ENCODE measurements at regions not wholly inside any gene's neighbourhood (a gene's known extent, or its start where the extent isn't known, plus 50 kb on each side); places are given as distances from the start of the nearest gene placed in this dataset.

DNA sequence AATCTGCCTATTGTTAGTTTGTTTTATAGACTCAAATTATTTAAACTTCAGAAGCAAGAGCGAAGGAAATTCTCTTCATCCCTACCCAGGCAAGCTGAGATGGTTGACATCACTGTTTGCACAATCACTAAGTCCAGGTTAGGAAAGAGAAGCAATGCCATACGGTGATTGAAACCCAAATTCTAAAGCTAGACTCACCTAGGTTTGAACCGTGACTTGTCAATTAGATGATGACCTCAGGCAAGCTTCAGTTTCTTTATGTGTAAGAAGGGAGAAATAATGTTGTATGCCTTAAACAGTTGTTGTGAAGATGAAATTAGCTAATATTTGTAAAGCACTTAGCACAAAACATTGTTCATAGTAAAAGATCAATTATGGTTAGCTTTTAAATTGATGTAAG lies 96.5 kb upstream of the ANKRD55 start:
- TF ChIP-seq GATA2 (IDR thresholded peaks at IDR 0.05; ENCODE audit: low read depth, low read length) (no peak), GATA3 (IDR thresholded peaks at IDR 0.05; ENCODE audit: low read depth, low read length) (no peak)

Measured in SH-SY5Y (cell line).